ENCODE measurements at regions not wholly inside any gene's neighbourhood (a gene's known extent, or its start where the extent isn't known, plus 50 kb on each side); places are given as distances from the start of the nearest gene placed in this dataset.

DNA sequence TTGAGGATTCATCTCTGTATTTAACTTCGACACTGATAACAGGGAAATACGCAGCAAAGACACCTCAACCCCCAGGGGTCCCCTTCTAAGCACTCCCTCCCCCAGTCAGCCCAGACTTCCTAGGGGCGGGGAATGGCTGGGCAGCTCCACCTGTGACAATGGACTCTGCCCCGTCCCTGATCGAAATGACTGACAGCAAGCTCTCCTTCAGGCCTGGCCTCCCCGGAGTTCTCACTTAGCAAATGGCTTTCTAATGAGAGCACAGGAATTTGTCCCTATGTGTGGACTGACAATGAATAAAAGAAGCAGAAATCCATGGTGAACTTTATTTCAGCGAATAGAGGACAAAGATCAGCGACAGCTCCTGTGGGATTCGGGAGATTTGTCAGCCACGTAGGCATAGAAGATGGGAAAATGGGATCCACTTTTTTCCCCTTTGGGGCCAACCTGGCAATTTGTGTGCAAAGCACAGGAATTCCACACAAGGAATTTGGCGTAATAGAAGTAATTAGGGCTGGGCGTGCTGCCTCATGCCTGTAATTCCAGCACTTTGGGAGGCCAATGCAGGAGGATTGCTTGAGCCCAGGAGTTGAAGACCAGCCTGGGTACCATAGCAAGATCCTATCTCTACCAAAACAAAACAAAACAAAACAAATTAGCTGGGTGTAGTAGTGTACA lies 63.8 kb downstream of the TNFAIP2 start:
- ATAC-seq (no peak), DNase-seq (no peak)
- WGBS, 4 donors: 71 to 81% (median 75%) methylated on average over 12 of the region's 12 CpGs
- TF ChIP-seq POLR2A (IDR thresholded peaks at IDR 0.05): no peak
- TF ChIP-seq, protein P1, sequence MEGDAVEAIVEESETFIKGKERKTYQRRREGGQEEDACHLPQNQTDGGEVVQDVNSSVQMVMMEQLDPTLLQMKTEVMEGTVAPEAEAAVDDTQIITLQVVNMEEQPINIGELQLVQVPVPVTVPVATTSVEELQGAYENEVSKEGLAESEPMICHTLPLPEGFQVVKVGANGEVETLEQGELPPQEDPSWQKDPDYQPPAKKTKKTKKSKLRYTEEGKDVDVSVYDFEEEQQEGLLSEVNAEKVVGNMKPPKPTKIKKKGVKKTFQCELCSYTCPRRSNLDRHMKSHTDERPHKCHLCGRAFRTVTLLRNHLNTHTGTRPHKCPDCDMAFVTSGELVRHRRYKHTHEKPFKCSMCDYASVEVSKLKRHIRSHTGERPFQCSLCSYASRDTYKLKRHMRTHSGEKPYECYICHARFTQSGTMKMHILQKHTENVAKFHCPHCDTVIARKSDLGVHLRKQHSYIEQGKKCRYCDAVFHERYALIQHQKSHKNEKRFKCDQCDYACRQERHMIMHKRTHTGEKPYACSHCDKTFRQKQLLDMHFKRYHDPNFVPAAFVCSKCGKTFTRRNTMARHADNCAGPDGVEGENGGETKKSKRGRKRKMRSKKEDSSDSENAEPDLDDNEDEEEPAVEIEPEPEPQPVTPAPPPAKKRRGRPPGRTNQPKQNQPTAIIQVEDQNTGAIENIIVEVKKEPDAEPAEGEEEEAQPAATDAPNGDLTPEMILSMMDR (IDR thresholded peaks at IDR 0.05): no peak
- Histone ChIP-seq H3K27me3 (peaks cover 0 to 41% (median 20%) of the 10 kb centered on the region in 9 donors), H3K9me3 (no peaks in the 10 kb centered on the region), H3K36me3 (no peaks in the 10 kb centered on the region), H3K4me1 (peaks cover 0 to 10% (median 7%) of the 10 kb centered on the region in 12 donors), H3K27ac (no peak overlapping the region), H3K4me3 (no peak overlapping the region)
- intact Hi-C loops (cut with DNase I): loop anchor here in 9 of 10 donors (2.0 to 10.0 kb wide), 7 partner anchors 65 to 110 kb away; partner anchors contain the start of gene TNFAIP2 (in 1 of the 9)

DNA sequence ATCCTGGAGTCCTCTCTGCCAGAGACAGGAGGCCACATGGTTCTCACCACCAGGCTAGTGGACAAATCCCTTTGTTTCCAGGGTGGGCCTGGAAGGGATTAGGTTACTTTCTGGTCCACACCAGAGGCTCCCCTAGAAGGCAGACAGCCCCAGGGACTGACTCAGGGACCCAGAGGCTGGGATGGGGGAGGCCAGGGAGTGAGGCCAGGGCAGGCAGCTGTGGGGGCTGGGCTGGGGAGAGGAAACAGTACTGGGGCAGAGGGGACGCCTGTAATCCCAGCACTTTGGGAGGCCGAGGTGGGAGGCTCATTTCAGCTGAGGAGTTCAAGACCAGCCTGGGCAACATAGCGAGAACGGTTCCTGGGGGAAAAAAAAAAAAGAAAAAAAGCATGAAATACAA lies 64.7 kb downstream of the TNFAIP2 start:
- ATAC-seq: no peak
- TF ChIP-seq, protein P1 (IDR thresholded peaks at IDR 0.05): no peak
- no peak for TF ChIP-seq POLR2A (IDR thresholded peaks at IDR 0.05)
- 92 to 95% (median 94%) methylated on average over 4 of the region's 4 CpGs for WGBS, 4 donors

DNA sequence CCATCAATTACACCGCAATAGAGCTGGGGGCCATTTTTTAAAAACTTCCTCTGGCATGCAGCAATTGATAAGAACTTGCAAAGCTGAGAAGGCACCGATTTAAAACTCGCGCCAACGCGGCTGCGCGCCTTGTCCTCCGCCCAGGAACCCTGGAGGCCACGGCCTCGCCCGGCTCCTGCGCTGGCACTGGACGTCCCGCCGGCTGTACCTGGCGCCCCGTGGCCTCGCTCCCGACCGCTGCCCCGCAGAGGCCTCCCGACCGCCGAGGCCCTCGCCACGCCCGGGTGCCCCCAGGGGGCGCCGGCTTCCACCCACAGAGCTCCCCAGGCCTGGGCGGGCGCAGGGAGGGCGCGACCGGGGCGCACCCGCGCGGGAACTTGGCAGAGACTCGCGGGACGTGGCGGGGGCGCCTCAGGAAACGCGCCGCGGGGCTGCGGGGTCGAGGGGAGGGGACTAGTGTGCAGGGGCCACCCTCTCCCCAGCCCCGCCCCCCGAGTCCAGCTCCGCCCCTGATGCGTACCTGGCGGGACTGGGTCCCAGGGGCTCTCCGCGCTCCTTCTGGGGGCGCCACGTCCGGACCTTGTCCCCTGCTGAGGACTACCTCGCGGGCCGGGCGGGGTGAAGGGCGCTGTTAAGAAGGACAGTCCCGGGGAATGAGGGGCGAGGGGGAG lies 65.7 kb downstream of the TNFAIP2 start:
- TF ChIP-seq POLR2A (IDR thresholded peaks at IDR 0.05): no peak
- TF ChIP-seq, protein P1 (IDR thresholded peaks at IDR 0.05): peak; percentile 23 to 63 (median 45)
- ATAC-seq (peak; percentile 36 to 76 (median 70)), DNase-seq (peak; percentile 21 to 64 (median 44))
- Histone ChIP-seq H3K36me3 (no peaks in the 10 kb centered on the region), H3K4me1 (peaks cover 0 to 10% (median 7%) of the 10 kb centered on the region in 12 donors), H3K9me3 (peaks cover 0 to 5% (median 0%) of the 10 kb centered on the region in 12 donors), H3K4me3 (peak overlapping the region; percentile 13 to 59 (median 48)), H3K27ac (no peak overlapping the region), H3K27me3 (peaks cover 0 to 41% (median 20%) of the 10 kb centered on the region in 9 donors)
- intact Hi-C loops (cut with DNase I): loop anchor here in 9 of 10 donors (2.0 to 10.0 kb wide), 7 partner anchors 67 to 112 kb away; partner anchors contain the start of gene TNFAIP2 (in 1 of the 9)
- WGBS, 4 donors: 2 to 4% (median 2%) methylated on average over 22 to 67 of the region's 67 CpGs

More for the DNA sequence above, 64.7 kb downstream of the TNFAIP2 start:
- Histone ChIP-seq H3K27me3 (peaks cover 0 to 41% (median 20%) of the 10 kb centered on the region in 9 donors), H3K4me1 (peaks cover 0 to 10% (median 7%) of the 10 kb centered on the region in 12 donors), H3K9me3 (peaks cover 0 to under 1% (median 0%) of the 10 kb centered on the region in 12 donors), H3K27ac (no peak overlapping the region), H3K36me3 (no peaks in the 10 kb centered on the region), H3K4me3 (no peak overlapping the region)
- DNase-seq: no peak
- intact Hi-C loops (cut with DNase I): loop anchor here in 9 of 10 donors (2.0 to 10.0 kb wide), 8 partner anchors 66 to 111 kb away; partner anchors contain the start of gene TNFAIP2 (in 1 of the 9)
